HL-60 (cell line): ENCODE measurements at regions not wholly inside any gene's neighbourhood (a gene's known extent, or its start where the extent isn't known, plus 50 kb on each side); places are given as distances from the start of the nearest gene placed in this dataset.

Source experiments
- DNase-seq, 2 experiments: peaks; one replicate each; pipeline ENCODE4 v3.0.0-alpha.2; 2010 to 2020; ENCODE audit warnings: low read depth in 1 of 2, low spot score in 1 of 2
- H3K27ac ChIP-seq: fragments of 250-450 bp; sonication (Bioruptor Pico); replicated peaks from 2 replicates; pipeline ENCODE4 v1.5.1; 2020; ENCODE audit warnings: mild to moderate bottlenecking, moderate library complexity
- H3K27me3 ChIP-seq: fragments of 250-450 bp; sonication (Bioruptor Pico); 2 replicates; pipeline ENCODE4 v1.5.1; 2021; ENCODE audit warnings: mild to moderate bottlenecking, moderate library complexity; ENCODE audit not compliant: insufficient read depth, poor library complexity, severe bottlenecking
- H3K4me3 ChIP-seq: replicated peaks from 2 replicates; pipeline ENCODE4 v1.5.1; 2011; ENCODE audit warnings: mild to moderate bottlenecking, control low read depth, low read length; ENCODE audit not compliant: insufficient read depth
- CTCF ChIP-seq: IDR thresholded peaks from one replicate; pipeline ENCODE4 v1.5.1; 2011; ENCODE audit warnings: low read length, control low read depth, inconsistent platforms; ENCODE audit not compliant: insufficient read depth
- GABPA ChIP-seq: IDR thresholded peaks from 2 replicates; pipeline ENCODE4 v1.6.1; 2012; ENCODE audit warnings: low read depth
- POLR2AphosphoS5 ChIP-seq: IDR thresholded peaks from 2 replicates; pipeline ENCODE4 v1.6.1; 2012; ENCODE audit warnings: low read depth
- REST ChIP-seq: IDR thresholded peaks from 2 replicates; pipeline ENCODE4 v1.6.1; 2012; ENCODE audit warnings: low read depth; ENCODE audit not compliant: insufficient replicate concordance
- SPI1 ChIP-seq: IDR thresholded peaks from 2 replicates; pipeline ENCODE4 v1.6.1; 2012; ENCODE audit warnings: low read depth, mild to moderate bottlenecking, borderline replicate concordance

GRCh38 chr3:193812791-193813500 is 219.9 kb downstream of the OPA1 start:
- TF ChIP-seq REST (no peak), POLR2AphosphoS5 (no peak), CTCF (no peak), GABPA (no peak), SPI1 (no peak)
- DNase-seq, result no peak
- Histone ChIP-seq H3K4me3 (no peak overlapping the region), H3K27ac (no peak overlapping the region), H3K27me3 (no peaks in the 10 kb centered on the region)

GRCh38 chr3:193813501-193813830 is 220.5 kb downstream of the OPA1 start:
- no peaks in the 10 kb centered on the region for H3K27me3 ChIP-seq
- DNase-seq, result no peak
- TF ChIP-seq CTCF (no peak), POLR2AphosphoS5 (no peak), GABPA (no peak), SPI1 (no peak), REST (no peak)
- H3K4me3 ChIP-seq, result no peak overlapping the region
- no peak overlapping the region for H3K27ac ChIP-seq

GRCh38 chr3:193814166-193814892 is 221.3 kb downstream of the OPA1 start:
- no peak for TF ChIP-seq GABPA
- TF ChIP-seq CTCF, result no peak
- no peak for TF ChIP-seq POLR2AphosphoS5
- TF ChIP-seq SPI1, result no peak
- no peak for TF ChIP-seq REST
- Histone ChIP-seq H3K27ac (no peak overlapping the region), H3K4me3 (no peak overlapping the region), H3K27me3 (no peaks in the 10 kb centered on the region)
- no peak for DNase-seq
